GM19397 (cell line): ENCODE measurements at regions not wholly inside any gene's neighbourhood (a gene's known extent, or its start where the extent isn't known, plus 50 kb on each side); places are given as distances from the start of the nearest gene placed in this dataset.

Experiments used
- ATAC-seq: cut with Tn5 transposase; IDR thresholded peaks from one replicate; pipeline ENCODE4 v1.9.1; 2021; ENCODE audit warnings: mild to moderate bottlenecking, moderate library complexity; ENCODE audit not compliant: unreplicated experiment

GRCh38 chr3:82311901-82312300 lies 550.5 kb upstream of the GBE1 start:
- no peak for ATAC-seq

- no peak for ATAC-seq
Observed at GRCh38 chr3:82308755-82309154, 547.3 kb upstream of the GBE1 start.

- no peak for ATAC-seq
Observed at GRCh38 chr3:82306189-82306588, 544.7 kb upstream of the GBE1 start.

- no peak for ATAC-seq
Observed at GRCh38 chr3:82294609-82295008, 533.2 kb upstream of the GBE1 start.

- ATAC-seq: peak; percentile 65
Observed at GRCh38 chr3:82293867-82294266, 532.4 kb upstream of the GBE1 start.

- no peak for ATAC-seq
Observed at GRCh38 chr3:82293435-82293834, 532.0 kb upstream of the GBE1 start.

GRCh38 chr3:82287562-82287961 lies 526.1 kb upstream of the GBE1 start:
- no peak for ATAC-seq

GRCh38 chr3:82281205-82281604 lies 519.8 kb upstream of the GBE1 start:
- no peak for ATAC-seq

GRCh38 chr3:82276992-82277391 lies 515.5 kb upstream of the GBE1 start:
- ATAC-seq: no peak

- ATAC-seq: no peak
Observed at GRCh38 chr3:82274897-82275296, 513.5 kb upstream of the GBE1 start.

- no peak for ATAC-seq
Observed at GRCh38 chr3:82265747-82266146, 504.3 kb upstream of the GBE1 start.

- no peak for ATAC-seq
Observed at GRCh38 chr3:82262193-82262592, 500.7 kb upstream of the GBE1 start.

GRCh38 chr3:82261637-82262036 lies 500.2 kb upstream of the GBE1 start:
- ATAC-seq: no peak

GRCh38 chr3:82261013-82261412 lies 499.6 kb upstream of the GBE1 start:
- no peak for ATAC-seq

GRCh38 chr3:82259994-82260393 lies 498.5 kb upstream of the GBE1 start:
- ATAC-seq: no peak

GRCh38 chr3:82240322-82240721 lies 478.9 kb upstream of the GBE1 start:
- no peak for ATAC-seq

GRCh38 chr3:82236257-82236656 lies 474.8 kb upstream of the GBE1 start:
- no peak for ATAC-seq

- ATAC-seq: no peak
Observed at GRCh38 chr3:82229397-82229796, 468.0 kb upstream of the GBE1 start.

- no peak for ATAC-seq
Observed at GRCh38 chr3:82224661-82225060, 463.2 kb upstream of the GBE1 start.

GRCh38 chr3:82222401-82222800 lies 461.0 kb upstream of the GBE1 start:
- no peak for ATAC-seq

- ATAC-seq: no peak
Observed at GRCh38 chr3:82217571-82217970, 456.1 kb upstream of the GBE1 start.

- no peak for ATAC-seq
Observed at GRCh38 chr3:82208002-82208710, 446.7 kb upstream of the GBE1 start.

- no peak for ATAC-seq
Observed at GRCh38 chr3:82202269-82202668, 440.8 kb upstream of the GBE1 start.
